ENCODE measurements at regions not wholly inside any gene's neighbourhood (a gene's known extent, or its start where the extent isn't known, plus 50 kb on each side); places are given as distances from the start of the nearest gene placed in this dataset.
"Not testable (repeated sequence)": the region's sequence is repeated elsewhere in the genome, so short reads cannot be mapped to it uniquely, and the experiment has no call there.

- H3K36me3 ChIP-seq; H3K27me3 ChIP-seq (replicated peaks; ENCODE audit: insufficient read depth); DNase-seq (ENCODE audit: low spot score); H3K27ac ChIP-seq; H3K9me3 ChIP-seq; H3K4me3 ChIP-seq; H3K4me1 ChIP-seq (replicated peaks): not testable (repeated sequence)
- TF ChIP-seq CTCF (IDR thresholded peaks at IDR 0.05): peak; percentile 24 to 55 (median 42)
- intact Hi-C loops (cut with DNase I): loop anchor here (10.0 kb wide), 1 partner anchor 157 kb away; no protein-coding TSS in a partner anchor
- 56% methylated on average over 8 of the region's 8 CpGs for WGBS
Observed at GRCh38 chr2:196298106-196298723, 126.8 kb upstream of the STK17B start.

GRCh38 chr2:196307775-196308305, 136.5 kb upstream of the STK17B start:
- Histone ChIP-seq H3K27me3 (replicated peaks; ENCODE audit: insufficient read depth) (no peaks in the 10 kb centered on the region), H3K9me3 (no peaks in the 10 kb centered on the region), H3K27ac (no peak overlapping the region), H3K4me3 (no peak overlapping the region), H3K4me1 (replicated peaks) (no peaks in the 10 kb centered on the region), H3K36me3 (no peaks in the 10 kb centered on the region)
- WGBS: 74% methylated on average over 14 of the region's 14 CpGs
- intact Hi-C loops (cut with DNase I): no loop called here
- TF ChIP-seq CTCF (IDR thresholded peaks at IDR 0.05) (no peak), POLR2A (IDR thresholded peaks at IDR 0.05) (no peak), POLR2AphosphoS5 (IDR thresholded peaks at IDR 0.05) (no peak)
- no peak for DNase-seq (ENCODE audit: low spot score)

GRCh38 chr2:196309691-196310090, 138.3 kb upstream of the STK17B start:
- H3K36me3 ChIP-seq: no peaks in the 10 kb centered on the region
- no peaks in the 10 kb centered on the region for H3K9me3 ChIP-seq
- intact Hi-C loops (cut with DNase I): no loop called here
- H3K4me3 ChIP-seq: no peak overlapping the region
- H3K27ac ChIP-seq: no peak overlapping the region
- no peaks in the 10 kb centered on the region for H3K4me1 ChIP-seq (replicated peaks)
- DNase-seq (ENCODE audit: low spot score): no peak
- H3K27me3 ChIP-seq (replicated peaks; ENCODE audit: insufficient read depth): no peaks in the 10 kb centered on the region
- TF ChIP-seq POLR2A (IDR thresholded peaks at IDR 0.05) (no peak), POLR2AphosphoS5 (IDR thresholded peaks at IDR 0.05) (no peak), CTCF (IDR thresholded peaks at IDR 0.05) (no peak)

- no peaks in the 10 kb centered on the region for H3K9me3 ChIP-seq
- no peak overlapping the region for H3K4me3 ChIP-seq
- intact Hi-C loops (cut with DNase I): no loop called here
- no peaks in the 10 kb centered on the region for H3K36me3 ChIP-seq
- H3K27ac ChIP-seq: no peak overlapping the region
- no peaks in the 10 kb centered on the region for H3K4me1 ChIP-seq (replicated peaks)
- DNase-seq (ENCODE audit: low spot score): no peak
- 45% methylated on average over 1 of the region's 1 CpG for WGBS
- TF ChIP-seq CTCF (IDR thresholded peaks at IDR 0.05) (no peak), POLR2A (IDR thresholded peaks at IDR 0.05) (no peak)
- no peaks in the 10 kb centered on the region for H3K27me3 ChIP-seq (replicated peaks; ENCODE audit: insufficient read depth)
Observed at GRCh38 chr2:196314157-196314556, 142.8 kb upstream of the STK17B start.

GRCh38 chr2:196314780-196315179, 143.4 kb upstream of the STK17B start:
- TF ChIP-seq POLR2A (IDR thresholded peaks at IDR 0.05) (no peak), CTCF (IDR thresholded peaks at IDR 0.05) (no peak), POLR2AphosphoS5 (IDR thresholded peaks at IDR 0.05) (no peak)
- no peak for DNase-seq (ENCODE audit: low spot score)
- H3K4me1 ChIP-seq (replicated peaks): no peaks in the 10 kb centered on the region
- no peaks in the 10 kb centered on the region for H3K9me3 ChIP-seq
- H3K36me3 ChIP-seq: no peaks in the 10 kb centered on the region
- intact Hi-C loops (cut with DNase I): no loop called here
- H3K27me3 ChIP-seq (replicated peaks; ENCODE audit: insufficient read depth): no peaks in the 10 kb centered on the region
- H3K4me3 ChIP-seq: no peak overlapping the region
- 76% methylated on average over 4 of the region's 4 CpGs for WGBS
- H3K27ac ChIP-seq: no peak overlapping the region
